HG03139 (cell line): ENCODE measurements at regions not wholly inside any gene's neighbourhood (a gene's known extent, or its start where the extent isn't known, plus 50 kb on each side); places are given as distances from the start of the nearest gene placed in this dataset.
A peak's percentile ranks its signal among the peaks of the same experiment; 100 is the strongest.

Source experiments
- ATAC-seq: cut with Tn5 transposase; IDR thresholded peaks from one replicate; pipeline ENCODE4 v1.9.1; 2021; ENCODE audit not compliant: unreplicated experiment

- ATAC-seq = no peak
These were observed 241.5 kb upstream of the PKDCC start for GRCh38 chr2:41806286-41806685.

- no peak for ATAC-seq
These were observed 226.7 kb upstream of the PKDCC start for GRCh38 chr2:41821167-41821566.

GRCh38 chr2:41826921-41827320 lies 220.9 kb upstream of the PKDCC start:
- no peak for ATAC-seq

GRCh38 chr2:41827354-41827971 lies 220.4 kb upstream of the PKDCC start:
- no peak for ATAC-seq

- ATAC-seq = no peak
These were observed 219.7 kb upstream of the PKDCC start for GRCh38 chr2:41828052-41828643.

GRCh38 chr2:41829052-41829451 lies 218.8 kb upstream of the PKDCC start:
- no peak for ATAC-seq

GRCh38 chr2:41830600-41830999 lies 217.2 kb upstream of the PKDCC start:
- no peak for ATAC-seq

- ATAC-seq = no peak
These were observed 215.6 kb upstream of the PKDCC start for GRCh38 chr2:41832218-41832617.

GRCh38 chr2:41835401-41835800 lies 212.4 kb upstream of the PKDCC start:
- ATAC-seq = no peak

- ATAC-seq = no peak
These were observed 210.9 kb upstream of the PKDCC start for GRCh38 chr2:41836948-41837347.

- ATAC-seq = no peak
These were observed 210.2 kb upstream of the PKDCC start for GRCh38 chr2:41837610-41838009.

GRCh38 chr2:41840702-41841551 lies 206.9 kb upstream of the PKDCC start:
- ATAC-seq = peak; percentile 100

GRCh38 chr2:41846962-41847361 lies 200.9 kb upstream of the PKDCC start:
- no peak for ATAC-seq

- no peak for ATAC-seq
These were observed 199.9 kb upstream of the PKDCC start for GRCh38 chr2:41847744-41848441.

- no peak for ATAC-seq
These were observed 196.3 kb upstream of the PKDCC start for GRCh38 chr2:41851554-41851953.

GRCh38 chr2:41853427-41854191 lies 194.2 kb upstream of the PKDCC start:
- no peak for ATAC-seq

GRCh38 chr2:41854227-41854626 lies 193.6 kb upstream of the PKDCC start:
- ATAC-seq = no peak

- no peak for ATAC-seq
These were observed 190.9 kb upstream of the PKDCC start for GRCh38 chr2:41856946-41857345.

- ATAC-seq = no peak
These were observed 188.0 kb upstream of the PKDCC start for GRCh38 chr2:41859615-41860514.

- no peak for ATAC-seq
These were observed 184.8 kb upstream of the PKDCC start for GRCh38 chr2:41863062-41863461.
